Upper lobe of left lung (tissue), 6 donors: ENCODE measurements at regions not wholly inside any gene's neighbourhood (a gene's known extent, or its start where the extent isn't known, plus 50 kb on each side); places are given as distances from the start of the nearest gene placed in this dataset.

Source experiments
- ATAC-seq, 2 donors: fragments of 200-7000 bp; cut with Tn5 transposase; one replicate each; pipeline ENCODE4 v1.9.1; 2022; ENCODE audit warnings: mild to moderate bottlenecking in 2 of 2, moderate library complexity in 2 of 2; ENCODE audit not compliant: low FRiP score in 2 of 2
- DNase-seq, 2 donors: peaks; one replicate each; pipeline ENCODE4 v3.0.0-alpha.2; 2019 to 2020
- H3K27ac ChIP-seq, 4 donors: fragments of 200-600 bp; sonication (generic); one replicate each; pipeline ENCODE4 v1.5.1; 2016 to 2019
- H3K27me3 ChIP-seq, 4 donors: fragments of 200-600 bp; sonication (generic); one replicate each; pipeline ENCODE4 v1.5.1; 2017 to 2019
- H3K36me3 ChIP-seq, 4 donors: fragments of 200-600 bp; sonication (generic); one replicate each; pipeline ENCODE4 v1.5.1; 2016 to 2019
- H3K4me1 ChIP-seq, 4 donors: fragments of 200-600 bp; sonication (generic); one replicate each; pipeline ENCODE4 v1.5.1; 2018 to 2019
- H3K4me3 ChIP-seq, 4 donors: fragments of 200-600 bp; sonication (generic); one replicate each; pipeline ENCODE4 v1.5.1; 2017 to 2019; ENCODE audit warnings: mild to moderate bottlenecking in 2 of 4, moderate library complexity in 1 of 4
- H3K9me3 ChIP-seq, 4 donors: fragments of 200-600 bp; sonication (generic); one replicate each; pipeline ENCODE4 v1.5.1; 2018 to 2019
- CTCF ChIP-seq, 6 experiments: fragments of 450-650 bp in 4 of 6; fragments of 200-600 bp in 2 of 6; sonication (generic) in 2 of 6; IDR thresholded peaks; one replicate each; pipeline ENCODE4 v1.5.1; 2016 to 2019; ENCODE audit warnings: antibody characterized with exemption in 6 of 6
- EP300 ChIP-seq, 4 donors: sonication (generic); formaldehyde crosslinking; IDR thresholded peaks; one replicate each; pipeline ENCODE4 v1.5.1; 2017; ENCODE audit warnings: antibody characterized with exemption in 4 of 4, control low read depth in 2 of 4
- POLR2A ChIP-seq, 4 donors: fragments of 450-650 bp; IDR thresholded peaks; one replicate each; pipeline ENCODE4 v1.5.1; 2016 to 2017; ENCODE audit warnings: antibody characterized with exemption in 4 of 4, mild to moderate bottlenecking in 2 of 4
- POLR2AphosphoS5 ChIP-seq, 2 donors: sonication (generic); formaldehyde crosslinking; IDR thresholded peaks; one replicate each; pipeline ENCODE4 v1.5.1; 2017; ENCODE audit warnings: antibody characterized with exemption in 2 of 2
- WGBS, 2 donors: methylation state at CpG; one replicate each; pipeline ENCODE4 v1.1.5; 2017 to 2018; 5-methylcytosine and 5-hydroxymethylcytosine counted together
- donor health status: DM: no; HTN: no; CAD: no; lungs with moderate emphysema.
- donor health status: DM: no; HTN: yes; CAD: no; lungs with severe emphysema.

DNA sequence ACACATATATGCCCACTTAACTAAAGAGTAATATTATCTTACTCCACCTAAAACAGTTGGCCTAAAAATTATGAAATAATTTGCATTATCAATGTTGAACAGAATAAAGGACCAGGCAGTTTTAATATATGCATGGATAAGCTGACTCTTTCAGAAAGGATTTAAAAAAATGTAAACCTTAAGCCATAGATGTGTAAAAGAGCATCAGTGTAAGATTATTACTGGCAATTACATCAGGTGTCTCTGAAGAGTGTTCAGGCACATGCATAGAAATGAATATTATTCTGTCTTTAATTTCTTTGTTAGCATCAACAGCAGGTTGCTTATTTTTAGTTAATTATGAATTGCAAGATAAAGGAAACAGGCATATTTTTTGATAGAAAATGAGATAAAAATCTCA, 1353.8 kb downstream of the C4orf33 start:
- ATAC-seq = no peak
- no peak for DNase-seq
- H3K9me3 ChIP-seq = peaks cover 0 to 8% (median 0%) of the 10 kb centered on the region in 4 donors
- no peaks in the 10 kb centered on the region for H3K27me3 ChIP-seq
- no peak overlapping the region for H3K27ac ChIP-seq
- H3K36me3 ChIP-seq = no peaks in the 10 kb centered on the region
- no peaks in the 10 kb centered on the region for H3K4me1 ChIP-seq
- no peak overlapping the region for H3K4me3 ChIP-seq
- TF ChIP-seq POLR2AphosphoS5 (IDR thresholded peaks at IDR 0.05) (no peak), CTCF (IDR thresholded peaks at IDR 0.05) (no peak), POLR2A (IDR thresholded peaks at IDR 0.05) (no peak), EP300 (IDR thresholded peaks at IDR 0.05) (no peak)

DNA sequence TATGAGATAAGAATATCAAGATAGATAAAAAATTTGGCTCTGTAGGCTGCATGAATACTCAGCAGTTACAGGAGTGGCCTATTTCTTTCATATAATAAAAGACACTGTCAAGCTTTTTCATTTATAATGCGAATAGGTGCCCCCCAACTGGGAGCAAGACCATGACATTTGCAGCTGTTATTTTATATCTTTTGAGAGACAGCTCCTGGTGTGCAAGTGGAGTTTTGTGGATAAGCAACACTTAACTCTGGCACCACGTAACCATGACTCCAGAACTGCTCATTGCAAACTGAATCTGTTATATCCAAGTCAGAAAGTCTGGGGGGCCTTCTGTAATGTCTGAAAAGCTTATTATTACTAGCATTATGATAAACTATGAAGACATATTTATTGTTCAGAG, 1372.4 kb downstream of the C4orf33 start:
- no peak for TF ChIP-seq POLR2A (IDR thresholded peaks at IDR 0.05)
- TF ChIP-seq POLR2AphosphoS5 (IDR thresholded peaks at IDR 0.05) = no peak
- no peak for TF ChIP-seq EP300 (IDR thresholded peaks at IDR 0.05)
- no peak for TF ChIP-seq CTCF (IDR thresholded peaks at IDR 0.05)
- Histone ChIP-seq H3K9me3 (no peaks in the 10 kb centered on the region), H3K4me1 (no peaks in the 10 kb centered on the region), H3K27me3 (no peaks in the 10 kb centered on the region), H3K27ac (no peak overlapping the region), H3K4me3 (no peak overlapping the region), H3K36me3 (no peaks in the 10 kb centered on the region)
- no peak for DNase-seq
- WGBS, 2 donors = 82 to 86% methylated on average over 2 of the region's 2 CpGs
- no peak for ATAC-seq

- 49 to 52% methylated on average over 2 to 3 of the region's 3 CpGs for WGBS, 2 donors
- no peak overlapping the region for H3K27ac ChIP-seq
- ATAC-seq = peak in 1 of 2 donors; percentile 60
Measured at GRCh38 chr4:130478406-130478805, 1382.5 kb downstream of the C4orf33 start.

GRCh38 chr4:130479020-130479419, 1383.1 kb downstream of the C4orf33 start:
- Histone ChIP-seq H3K4me3 (no peak overlapping the region), H3K9me3 (no peaks in the 10 kb centered on the region), H3K4me1 (no peaks in the 10 kb centered on the region), H3K27me3 (no peaks in the 10 kb centered on the region), H3K36me3 (no peaks in the 10 kb centered on the region), H3K27ac (no peak overlapping the region)
- no peak for ATAC-seq
- TF ChIP-seq POLR2AphosphoS5 (IDR thresholded peaks at IDR 0.05) (no peak), EP300 (IDR thresholded peaks at IDR 0.05) (no peak), POLR2A (IDR thresholded peaks at IDR 0.05) (no peak), CTCF (IDR thresholded peaks at IDR 0.05) (no peak)
- WGBS, 2 donors = 81 to 85% methylated on average over 1 of the region's 1 CpG
- DNase-seq = no peak

More at GRCh38 chr4:130478406-130478805, 1382.5 kb downstream of the C4orf33 start:
- Histone ChIP-seq H3K9me3 (no peaks in the 10 kb centered on the region), H3K36me3 (no peaks in the 10 kb centered on the region), H3K27me3 (no peaks in the 10 kb centered on the region), H3K4me1 (no peaks in the 10 kb centered on the region), H3K4me3 (no peak overlapping the region)
- TF ChIP-seq POLR2A (IDR thresholded peaks at IDR 0.05) = no peak
- no peak for TF ChIP-seq POLR2AphosphoS5 (IDR thresholded peaks at IDR 0.05)
- no peak for TF ChIP-seq CTCF (IDR thresholded peaks at IDR 0.05)
- TF ChIP-seq EP300 (IDR thresholded peaks at IDR 0.05) = no peak
- DNase-seq = no peak

GRCh38 chr4:130479674-130480073, 1383.7 kb downstream of the C4orf33 start:
- no peak for ATAC-seq
- no peak overlapping the region for H3K4me3 ChIP-seq
- H3K4me1 ChIP-seq = no peaks in the 10 kb centered on the region
- WGBS, 2 donors = 57 to 74% methylated on average over 2 of the region's 2 CpGs
- no peak for DNase-seq
- H3K27ac ChIP-seq = no peak overlapping the region
- no peaks in the 10 kb centered on the region for H3K36me3 ChIP-seq
- H3K9me3 ChIP-seq = no peaks in the 10 kb centered on the region
- TF ChIP-seq EP300 (IDR thresholded peaks at IDR 0.05) = no peak
- TF ChIP-seq POLR2AphosphoS5 (IDR thresholded peaks at IDR 0.05) = no peak
- no peak for TF ChIP-seq CTCF (IDR thresholded peaks at IDR 0.05)
- TF ChIP-seq POLR2A (IDR thresholded peaks at IDR 0.05) = no peak
- no peaks in the 10 kb centered on the region for H3K27me3 ChIP-seq
